Spleen (tissue), 7 donors: ENCODE measurements at regions not wholly inside any gene's neighbourhood (a gene's known extent, or its start where the extent isn't known, plus 50 kb on each side); places are given as distances from the start of the nearest gene placed in this dataset.
"Not testable (repeated sequence)": the region's sequence is repeated elsewhere in the genome, so short reads cannot be mapped to it uniquely, and the experiment has no call there.

Source experiments
- POLR2A ChIP-seq, 3 donors: fragments of 450-650 bp; IDR thresholded peaks; one replicate each; pipeline ENCODE4 v1.5.1; 2017; ENCODE audit warnings: antibody characterized with exemption in 3 of 3, mild to moderate bottlenecking in 1 of 3
- TF ChIP-seq, protein P1 (sequence below), 11 experiments: fragments of 200-600 bp in 7 of 11; fragments of 450-650 bp in 4 of 11; sonication (generic) in 4 of 11; IDR thresholded peaks in 8 of 11; conservative IDR thresholded peaks in 3 of 11; 1 replicate in 7 of 11; 2 replicates in 4 of 11; pipeline versions ENCODE4 v1.4.0 to v1.8.0; 2016 to 2021; ENCODE audit warnings: antibody characterized with exemption in 11 of 11, inconsistent platforms in 4 of 11, mild to moderate bottlenecking in 1 of 11
- donor health status: DM: no; HTN: no; CAD: no; lungs with moderate emphysema.
- donor health status: DM: no; HTN: no; CAD: no.
- donor health status: DM: no; HTN: no; CAD: no.

DNA sequence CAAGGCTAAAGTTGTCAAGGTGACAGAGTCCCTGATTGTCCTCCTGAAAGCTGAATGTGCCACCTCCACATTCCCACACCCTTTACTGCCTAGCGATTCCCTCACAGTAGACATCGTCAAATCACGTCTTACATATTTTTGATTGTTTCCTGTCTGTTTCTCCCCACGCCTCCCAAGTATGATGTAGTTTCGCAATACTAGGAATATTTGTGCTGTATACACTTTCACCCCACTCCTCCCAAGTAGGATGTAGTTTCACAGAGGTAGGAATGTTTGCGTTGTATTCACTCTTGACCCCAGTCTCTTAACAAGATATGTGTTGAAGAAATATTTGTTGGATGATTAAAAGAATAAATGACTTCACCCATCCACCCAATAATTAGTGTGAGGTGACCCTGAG is 524.1 kb downstream of the PRIM2 start:
- TF ChIP-seq, protein P1, sequence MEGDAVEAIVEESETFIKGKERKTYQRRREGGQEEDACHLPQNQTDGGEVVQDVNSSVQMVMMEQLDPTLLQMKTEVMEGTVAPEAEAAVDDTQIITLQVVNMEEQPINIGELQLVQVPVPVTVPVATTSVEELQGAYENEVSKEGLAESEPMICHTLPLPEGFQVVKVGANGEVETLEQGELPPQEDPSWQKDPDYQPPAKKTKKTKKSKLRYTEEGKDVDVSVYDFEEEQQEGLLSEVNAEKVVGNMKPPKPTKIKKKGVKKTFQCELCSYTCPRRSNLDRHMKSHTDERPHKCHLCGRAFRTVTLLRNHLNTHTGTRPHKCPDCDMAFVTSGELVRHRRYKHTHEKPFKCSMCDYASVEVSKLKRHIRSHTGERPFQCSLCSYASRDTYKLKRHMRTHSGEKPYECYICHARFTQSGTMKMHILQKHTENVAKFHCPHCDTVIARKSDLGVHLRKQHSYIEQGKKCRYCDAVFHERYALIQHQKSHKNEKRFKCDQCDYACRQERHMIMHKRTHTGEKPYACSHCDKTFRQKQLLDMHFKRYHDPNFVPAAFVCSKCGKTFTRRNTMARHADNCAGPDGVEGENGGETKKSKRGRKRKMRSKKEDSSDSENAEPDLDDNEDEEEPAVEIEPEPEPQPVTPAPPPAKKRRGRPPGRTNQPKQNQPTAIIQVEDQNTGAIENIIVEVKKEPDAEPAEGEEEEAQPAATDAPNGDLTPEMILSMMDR (IDR thresholded peaks at IDR 0.05 in 8 of 11, conservative IDR thresholded peaks at IDR 0.05 in 3 of 11): not testable (repeated sequence)
- TF ChIP-seq POLR2A (IDR thresholded peaks at IDR 0.05): not testable (repeated sequence)
